DND-41 (cell line): ENCODE measurements at regions not wholly inside any gene's neighbourhood (a gene's known extent, or its start where the extent isn't known, plus 50 kb on each side); places are given as distances from the start of the nearest gene placed in this dataset.

ENCODE experiments used
- CTCF ChIP-seq: IDR thresholded peaks from 2 replicates; pipeline ENCODE4 v1.5.1; 2012; ENCODE audit warnings: borderline replicate concordance, low read length, moderate library complexity, mild to moderate bottlenecking; ENCODE audit not compliant: poor library complexity, severe bottlenecking; ENCODE audit errors: extremely low read depth
- EZH2 ChIP-seq: IDR thresholded peaks from 3 replicates; pipeline ENCODE4 v1.6.1; 2012; ENCODE audit warnings: borderline replicate concordance, low read depth, mild to moderate bottlenecking, moderate library complexity, low read length, inconsistent platforms; ENCODE audit not compliant: severe bottlenecking

- TF ChIP-seq CTCF (no peak), EZH2 (no peak)
Measured at GRCh38 chr2:16197504-16198147, 257.3 kb downstream of the MYCN start.
